ENCODE measurements at regions not wholly inside any gene's neighbourhood (a gene's known extent, or its start where the extent isn't known, plus 50 kb on each side); places are given as distances from the start of the nearest gene placed in this dataset.

GRCh38 chr5:125551246-125551645 is 804.8 kb upstream of the ZNF608 start:
- H3K27ac ChIP-seq (replicated peaks), result no peak overlapping the region
- TF ChIP-seq, protein P1, sequence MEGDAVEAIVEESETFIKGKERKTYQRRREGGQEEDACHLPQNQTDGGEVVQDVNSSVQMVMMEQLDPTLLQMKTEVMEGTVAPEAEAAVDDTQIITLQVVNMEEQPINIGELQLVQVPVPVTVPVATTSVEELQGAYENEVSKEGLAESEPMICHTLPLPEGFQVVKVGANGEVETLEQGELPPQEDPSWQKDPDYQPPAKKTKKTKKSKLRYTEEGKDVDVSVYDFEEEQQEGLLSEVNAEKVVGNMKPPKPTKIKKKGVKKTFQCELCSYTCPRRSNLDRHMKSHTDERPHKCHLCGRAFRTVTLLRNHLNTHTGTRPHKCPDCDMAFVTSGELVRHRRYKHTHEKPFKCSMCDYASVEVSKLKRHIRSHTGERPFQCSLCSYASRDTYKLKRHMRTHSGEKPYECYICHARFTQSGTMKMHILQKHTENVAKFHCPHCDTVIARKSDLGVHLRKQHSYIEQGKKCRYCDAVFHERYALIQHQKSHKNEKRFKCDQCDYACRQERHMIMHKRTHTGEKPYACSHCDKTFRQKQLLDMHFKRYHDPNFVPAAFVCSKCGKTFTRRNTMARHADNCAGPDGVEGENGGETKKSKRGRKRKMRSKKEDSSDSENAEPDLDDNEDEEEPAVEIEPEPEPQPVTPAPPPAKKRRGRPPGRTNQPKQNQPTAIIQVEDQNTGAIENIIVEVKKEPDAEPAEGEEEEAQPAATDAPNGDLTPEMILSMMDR (IDR thresholded peaks at IDR 0.05; ENCODE audit: borderline replicate concordance), result no peak
- intact Hi-C loops (cut with micrococcal nuclease), result no loop called here
- DNase-seq, result no peak
- H3K9me3 ChIP-seq (replicated peaks), result no peaks in the 10 kb centered on the region
- H3K4me1 ChIP-seq, result peaks cover 12% of the 10 kb centered on the region
- no peaks in the 10 kb centered on the region for H3K27me3 ChIP-seq (ENCODE audit: low read depth)
- H3K36me3 ChIP-seq, result no peaks in the 10 kb centered on the region
- no peak overlapping the region for H3K4me3 ChIP-seq

- Histone ChIP-seq H3K27ac (replicated peaks) (no peak overlapping the region), H3K4me3 (no peak overlapping the region), H3K27me3 (ENCODE audit: low read depth) (no peaks in the 10 kb centered on the region), H3K36me3 (no peaks in the 10 kb centered on the region), H3K9me3 (replicated peaks) (no peaks in the 10 kb centered on the region), H3K4me1 (peaks cover 12% of the 10 kb centered on the region)
- TF ChIP-seq, protein P1 (IDR thresholded peaks at IDR 0.05; ENCODE audit: borderline replicate concordance), result no peak
- DNase-seq, result no peak
- intact Hi-C loops (cut with micrococcal nuclease), result no loop called here
Measured at GRCh38 chr5:125551797-125552196, 805.4 kb upstream of the ZNF608 start.

GRCh38 chr5:125552486-125552885 is 806.0 kb upstream of the ZNF608 start:
- Histone ChIP-seq H3K27me3 (ENCODE audit: low read depth) (no peaks in the 10 kb centered on the region), H3K9me3 (replicated peaks) (no peaks in the 10 kb centered on the region), H3K4me1 (peaks cover 12% of the 10 kb centered on the region), H3K27ac (replicated peaks) (no peak overlapping the region), H3K36me3 (no peaks in the 10 kb centered on the region), H3K4me3 (no peak overlapping the region)
- intact Hi-C loops (cut with micrococcal nuclease), result no loop called here
- TF ChIP-seq, protein P1 (IDR thresholded peaks at IDR 0.05; ENCODE audit: borderline replicate concordance), result no peak
- no peak for DNase-seq

- H3K9me3 ChIP-seq (replicated peaks), result no peaks in the 10 kb centered on the region
- intact Hi-C loops (cut with micrococcal nuclease), result no loop called here
- no peak overlapping the region for H3K27ac ChIP-seq (replicated peaks)
- TF ChIP-seq, protein P1 (IDR thresholded peaks at IDR 0.05; ENCODE audit: borderline replicate concordance), result no peak
- H3K36me3 ChIP-seq, result no peaks in the 10 kb centered on the region
- H3K4me3 ChIP-seq, result no peak overlapping the region
- H3K27me3 ChIP-seq (ENCODE audit: low read depth), result no peaks in the 10 kb centered on the region
- DNase-seq, result no peak
- H3K4me1 ChIP-seq, result peaks cover 8% of the 10 kb centered on the region
Measured at GRCh38 chr5:125554355-125554754, 807.9 kb upstream of the ZNF608 start.

GRCh38 chr5:125555591-125555990 is 809.2 kb upstream of the ZNF608 start:
- Histone ChIP-seq H3K4me1 (no peaks in the 10 kb centered on the region), H3K36me3 (no peaks in the 10 kb centered on the region), H3K27me3 (ENCODE audit: low read depth) (no peaks in the 10 kb centered on the region), H3K4me3 (no peak overlapping the region), H3K9me3 (replicated peaks) (no peaks in the 10 kb centered on the region), H3K27ac (replicated peaks) (no peak overlapping the region)
- intact Hi-C loops (cut with micrococcal nuclease), result no loop called here
- TF ChIP-seq, protein P1 (IDR thresholded peaks at IDR 0.05; ENCODE audit: borderline replicate concordance), result no peak
- DNase-seq, result no peak

DNA sequence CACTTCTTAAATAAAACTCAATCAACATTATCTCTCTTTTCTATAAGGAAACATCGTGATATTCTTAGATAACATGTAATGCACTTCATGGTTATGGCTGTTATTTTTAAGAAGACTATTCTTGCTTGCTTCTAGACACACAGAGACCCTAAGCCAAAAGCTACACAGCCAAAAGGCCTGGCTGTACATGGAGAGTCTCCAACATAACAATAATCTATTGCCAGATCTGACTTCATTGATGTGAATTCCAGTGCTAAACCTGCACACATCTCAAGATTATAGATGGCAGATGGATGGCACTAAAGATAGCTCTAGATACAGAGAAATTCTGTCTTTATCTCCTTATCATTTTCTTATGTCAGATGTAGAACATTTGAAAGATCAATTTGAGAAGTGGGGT is 811.6 kb upstream of the ZNF608 start:
- Histone ChIP-seq H3K4me3 (no peak overlapping the region), H3K36me3 (no peaks in the 10 kb centered on the region), H3K4me1 (no peaks in the 10 kb centered on the region), H3K9me3 (replicated peaks) (no peaks in the 10 kb centered on the region), H3K27me3 (ENCODE audit: low read depth) (no peaks in the 10 kb centered on the region), H3K27ac (replicated peaks) (no peak overlapping the region)
- intact Hi-C loops (cut with micrococcal nuclease), result no loop called here
- no peak for DNase-seq
- TF ChIP-seq, protein P1 (IDR thresholded peaks at IDR 0.05; ENCODE audit: borderline replicate concordance), result no peak

Data from left ventricle myocardium inferior (tissue), 1 donor.